HEK293T (cell line): ENCODE measurements at regions not wholly inside any gene's neighbourhood (a gene's known extent, or its start where the extent isn't known, plus 50 kb on each side); places are given as distances from the start of the nearest gene placed in this dataset.

ENCODE experiments used
- ARNT ChIP-seq: fragments of 450-650 bp; IDR thresholded peaks from 2 replicates; pipeline ENCODE4 v1.6.1; 2017; ENCODE audit warnings: mild to moderate bottlenecking
- CTBP1 ChIP-seq: fragments of 450-650 bp; IDR thresholded peaks from 2 replicates; pipeline ENCODE4 v1.6.1; 2016; ENCODE audit warnings: borderline replicate concordance
- ELF4 ChIP-seq: fragments of 450-650 bp; IDR thresholded peaks from 2 replicates; pipeline ENCODE4 v1.6.1; 2017; ENCODE audit warnings: antibody characterized with exemption
- FOXK2 ChIP-seq: fragments of 450-650 bp; IDR thresholded peaks from 2 replicates; pipeline ENCODE4 v1.6.1; 2016; ENCODE audit warnings: mild to moderate bottlenecking
- FOXM1 ChIP-seq: fragments of 450-650 bp; IDR thresholded peaks from 2 replicates; pipeline ENCODE4 v1.6.1; 2017; ENCODE audit warnings: mild to moderate bottlenecking, borderline replicate concordance
- NFRKB ChIP-seq: fragments of 450-650 bp; IDR thresholded peaks from 2 replicates; pipeline ENCODE4 v1.6.1; 2016; ENCODE audit warnings: mild to moderate bottlenecking, moderate library complexity
- SP1 ChIP-seq: fragments of 450-650 bp; IDR thresholded peaks from 2 replicates; pipeline ENCODE4 v1.6.1; 2017
- SUZ12 ChIP-seq: fragments of 450-650 bp; IDR thresholded peaks from 2 replicates; pipeline ENCODE4 v1.6.1; 2016; ENCODE audit warnings: mild to moderate bottlenecking
- TARDBP ChIP-seq: fragments of 450-650 bp; IDR thresholded peaks from 2 replicates; pipeline ENCODE4 v1.6.1; 2016
- ZNF384 ChIP-seq: fragments of 450-650 bp; IDR thresholded peaks from 2 replicates; pipeline ENCODE4 v1.6.1; 2016

DNA sequence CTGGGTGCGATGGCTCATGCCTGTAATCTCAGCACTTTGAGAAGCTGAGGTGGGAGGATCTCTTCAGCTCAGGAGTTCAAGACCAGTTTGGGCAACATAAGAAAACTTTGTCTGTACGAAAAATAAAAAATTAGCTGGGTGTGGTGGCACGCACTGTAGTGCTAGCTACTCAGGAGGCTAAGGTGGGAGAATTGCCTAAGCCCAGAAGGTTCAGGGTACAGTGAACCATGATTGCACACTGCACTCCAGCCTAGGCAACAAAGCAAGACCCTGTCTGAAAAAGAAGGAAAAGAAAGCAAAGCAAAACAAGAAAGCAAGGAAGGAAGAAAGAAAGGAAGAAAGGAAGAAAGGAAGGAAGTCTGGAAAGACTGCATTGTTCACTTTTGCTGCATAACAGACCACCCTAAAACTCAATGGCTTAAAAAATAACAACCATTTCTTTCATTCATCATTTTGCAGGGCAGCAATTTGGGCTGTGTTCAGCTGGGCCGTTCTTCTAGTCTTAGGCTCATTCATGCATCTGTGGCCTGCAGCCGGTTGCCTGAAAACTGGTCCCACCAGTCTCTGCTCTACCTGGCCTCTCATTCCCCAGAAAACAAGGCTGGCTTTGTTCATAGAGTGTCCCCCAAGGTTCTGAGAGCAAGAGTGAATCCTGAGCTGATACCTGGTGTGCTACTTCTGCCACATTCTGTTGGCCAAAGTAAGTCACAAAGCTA, 82.4 kb upstream of the MIER3 start:
- TF ChIP-seq SUZ12 = no peak
- no peak for TF ChIP-seq NFRKB
- no peak for TF ChIP-seq ELF4
- TF ChIP-seq ARNT = no peak
- TF ChIP-seq SP1 = no peak
- no peak for TF ChIP-seq CTBP1
- TF ChIP-seq ZNF384 = no peak
- no peak for TF ChIP-seq FOXM1
- no peak for TF ChIP-seq TARDBP
- TF ChIP-seq FOXK2 = no peak
